ENCODE measurements at regions not wholly inside any gene's neighbourhood (a gene's known extent, or its start where the extent isn't known, plus 50 kb on each side); places are given as distances from the start of the nearest gene placed in this dataset.

DNA sequence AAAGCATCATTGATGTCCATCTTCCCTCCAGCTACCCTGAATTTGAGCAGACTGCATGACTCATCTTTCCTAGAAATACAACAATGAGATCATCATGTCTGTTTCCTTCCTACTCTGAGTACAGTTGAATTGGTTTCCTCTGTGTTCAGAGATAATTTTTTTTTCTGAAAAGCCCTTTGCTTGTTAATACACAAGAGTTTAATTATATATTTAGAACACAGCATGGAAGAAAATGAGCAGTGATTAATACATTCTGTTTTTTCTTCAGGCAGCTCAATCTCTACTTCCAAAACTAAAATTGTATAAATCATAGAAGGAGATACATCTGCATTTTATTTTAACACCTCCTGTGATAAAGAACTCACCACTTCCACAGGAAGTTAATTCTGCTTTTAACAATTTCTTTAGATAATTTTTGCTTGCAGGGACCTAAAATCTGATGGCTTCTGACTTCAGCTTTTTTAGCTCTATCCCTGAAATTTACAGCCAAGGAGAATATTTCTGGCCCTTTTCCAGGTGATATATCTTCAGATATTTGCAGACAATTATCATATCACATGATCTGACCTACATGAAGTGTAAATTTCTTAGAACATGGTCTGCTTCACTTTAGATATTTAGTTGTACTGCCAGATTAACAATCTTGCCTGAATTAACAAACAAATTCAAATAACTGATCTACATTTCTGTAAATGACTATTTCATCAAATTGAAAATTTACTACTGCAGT, 249.0 kb downstream of the TRIB2 start:
- peak; percentile 68 for DNase-seq (ENCODE audit: low read depth, low spot score)

DNA sequence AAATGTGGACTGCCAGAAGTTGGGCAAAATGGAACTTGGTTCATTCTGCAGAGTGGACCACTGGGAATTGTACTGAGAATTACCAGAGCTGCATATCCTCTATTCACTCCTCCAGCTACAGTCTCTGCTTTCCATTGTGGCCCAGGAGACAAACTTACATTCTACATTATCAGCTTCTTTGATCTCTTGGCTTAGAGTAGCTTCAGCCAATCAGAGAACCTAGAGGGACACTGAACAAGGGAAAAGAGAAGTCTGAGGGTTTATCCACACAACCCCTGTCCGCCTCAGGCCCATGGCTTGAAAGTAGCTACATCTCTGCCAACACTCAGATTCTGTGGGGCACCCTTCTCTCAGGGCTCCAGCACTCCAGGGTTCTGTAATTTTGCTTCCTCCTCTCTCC, 251.1 kb downstream of the TRIB2 start:
- DNase-seq (ENCODE audit: low read depth, low spot score) = no peak

DNA sequence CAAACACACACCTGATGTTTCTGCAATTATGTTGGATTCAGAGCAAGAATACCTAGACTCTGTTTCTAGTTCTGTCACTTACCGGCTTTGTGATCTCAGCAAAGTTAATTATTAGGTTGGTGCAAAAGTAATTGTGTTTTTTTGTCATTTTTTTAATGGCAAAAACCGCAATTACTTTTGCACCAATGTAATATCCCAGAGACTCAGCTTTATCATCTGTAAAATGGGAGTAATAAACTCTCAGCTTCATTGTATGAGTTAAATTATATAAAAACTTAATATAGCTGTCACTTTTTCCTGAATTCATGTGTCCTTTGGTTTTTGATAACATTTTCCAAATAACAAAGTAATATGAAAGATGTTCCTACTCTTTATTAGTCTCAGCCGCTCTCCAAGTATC, 251.7 kb downstream of the TRIB2 start:
- no peak for DNase-seq (ENCODE audit: low read depth, low spot score)

DNA sequence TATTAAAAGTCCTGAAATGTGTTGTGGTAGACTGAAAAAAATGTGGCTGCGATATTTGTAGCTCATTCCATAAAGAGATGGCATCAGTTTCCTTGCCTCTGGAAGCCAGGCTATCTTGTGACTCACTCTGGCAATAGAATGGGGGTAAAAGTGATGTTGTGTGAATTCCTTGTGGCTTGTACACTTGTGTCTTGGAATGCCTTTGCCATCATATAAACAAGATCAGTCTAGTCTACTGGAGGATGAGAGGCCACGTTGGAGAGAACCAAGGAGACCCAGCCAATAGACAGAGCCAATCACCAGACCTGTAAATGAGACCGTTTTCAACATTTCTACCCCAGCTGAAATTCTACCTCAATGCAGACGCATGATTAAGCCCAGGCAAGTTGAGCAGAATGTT, 254.1 kb downstream of the TRIB2 start:
- DNase-seq (ENCODE audit: low read depth, low spot score) = no peak

DNA sequence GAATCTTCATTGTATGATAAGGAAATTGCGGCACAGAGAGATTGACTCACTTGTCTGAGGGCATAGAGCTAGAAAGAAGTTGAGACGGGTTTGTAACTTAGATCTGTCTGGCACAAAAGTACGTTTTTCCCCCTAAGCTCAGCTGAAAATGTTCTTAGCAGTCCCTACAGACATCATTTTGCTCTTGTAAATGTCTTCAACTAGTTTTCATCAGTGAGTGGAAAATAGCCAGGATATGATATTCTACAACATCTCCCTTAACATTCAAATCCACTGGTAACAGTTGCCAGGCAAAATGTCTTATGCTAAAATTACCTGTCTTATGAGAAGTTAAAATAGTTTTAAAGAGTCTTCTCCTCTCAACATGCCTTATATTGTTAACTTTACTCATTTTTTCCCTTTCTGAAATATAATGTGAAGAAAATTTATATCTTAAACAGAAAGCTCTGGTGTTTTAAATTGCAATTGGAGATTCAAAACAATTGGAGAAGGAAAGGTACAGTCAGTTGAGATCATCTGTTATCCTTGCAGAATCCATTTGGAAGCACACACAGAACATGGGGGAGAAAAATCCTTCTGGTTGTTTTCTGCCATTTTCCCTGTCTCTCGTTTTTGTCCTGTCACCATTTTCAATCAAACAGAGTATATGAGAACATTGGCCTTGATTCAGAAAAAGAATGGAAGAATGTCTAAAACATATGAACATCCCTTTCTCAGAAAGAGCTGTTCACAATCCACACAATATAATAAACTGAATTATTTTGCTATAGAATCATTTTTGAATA, 255.0 kb downstream of the TRIB2 start:
- no peak for DNase-seq (ENCODE audit: low read depth, low spot score)

DNA sequence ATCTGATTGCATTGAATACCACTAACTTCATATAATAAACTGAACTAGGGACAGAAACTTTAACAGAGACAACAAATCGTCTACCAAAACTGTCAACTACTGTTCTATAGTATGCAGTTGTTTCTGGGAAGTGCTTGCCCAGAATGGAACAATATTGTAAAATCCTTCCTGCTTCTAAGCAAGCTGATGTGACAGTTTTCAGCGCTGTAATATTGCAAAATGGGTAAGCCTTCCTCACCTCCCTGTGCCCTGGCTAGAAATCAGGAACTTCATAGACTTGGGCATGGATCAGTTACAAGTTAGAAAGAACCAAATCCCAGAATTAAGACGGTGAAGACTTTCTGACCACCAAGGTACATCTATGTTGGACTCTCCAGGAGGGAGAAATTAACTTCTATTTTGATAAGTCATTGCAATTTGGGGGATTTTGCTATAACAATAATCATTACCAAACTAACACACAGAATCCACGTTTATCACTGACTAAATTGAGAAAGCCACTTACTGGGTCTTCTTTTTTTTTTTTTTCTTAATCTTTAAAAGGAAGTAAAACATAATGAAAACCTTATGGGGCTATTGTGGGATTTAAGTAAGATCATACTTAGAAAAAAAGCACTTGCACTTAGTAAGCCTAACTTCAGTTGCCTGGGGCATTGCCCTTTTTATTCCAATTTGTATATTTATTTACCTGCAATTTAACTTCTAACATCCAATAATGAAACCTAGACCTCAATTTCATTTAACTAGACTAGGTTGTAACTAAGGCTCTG, 261.5 kb downstream of the TRIB2 start:
- DNase-seq (ENCODE audit: low read depth, low spot score) = no peak

DNA sequence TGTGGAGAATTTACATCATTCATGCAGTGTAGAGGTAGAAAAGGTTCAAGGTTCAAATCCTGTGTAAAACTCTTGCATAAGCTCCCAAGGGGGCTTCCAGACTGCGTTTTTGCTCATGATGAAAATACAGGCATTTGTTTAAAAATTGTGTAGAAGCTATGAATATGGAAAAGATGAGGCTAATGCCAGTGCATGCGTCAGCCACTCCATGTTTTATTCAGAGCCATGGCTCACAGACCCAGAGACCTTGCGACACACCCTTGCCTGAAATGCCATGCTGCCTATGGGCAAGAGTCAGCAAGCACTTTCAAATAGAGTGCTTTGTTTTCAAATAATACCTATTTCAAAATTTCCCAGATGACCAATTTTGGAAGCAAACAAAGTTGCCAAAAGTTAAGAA, 262.3 kb downstream of the TRIB2 start:
- DNase-seq (ENCODE audit: low read depth, low spot score) = no peak

DNA sequence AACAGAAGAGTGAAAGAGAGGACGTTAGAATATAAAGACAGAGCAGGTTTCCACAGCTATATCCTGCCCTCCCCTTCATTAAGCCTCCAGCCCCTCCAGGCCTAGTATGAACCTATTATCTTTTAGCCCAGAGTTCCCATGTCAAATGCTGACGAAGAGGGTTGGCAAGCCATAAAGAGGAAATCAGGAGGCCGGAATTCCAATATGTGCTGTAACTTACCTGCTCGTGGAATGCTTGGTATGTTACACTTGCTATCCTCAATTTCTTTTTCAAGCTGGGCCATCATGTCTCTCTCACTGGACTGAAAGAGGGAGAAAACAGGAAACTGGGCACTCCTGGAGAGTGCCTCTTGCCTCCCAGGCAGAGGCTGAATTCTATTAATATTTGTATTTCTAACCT, 264.1 kb downstream of the TRIB2 start:
- peak; percentile 33 for DNase-seq (ENCODE audit: low read depth, low spot score)

DNA sequence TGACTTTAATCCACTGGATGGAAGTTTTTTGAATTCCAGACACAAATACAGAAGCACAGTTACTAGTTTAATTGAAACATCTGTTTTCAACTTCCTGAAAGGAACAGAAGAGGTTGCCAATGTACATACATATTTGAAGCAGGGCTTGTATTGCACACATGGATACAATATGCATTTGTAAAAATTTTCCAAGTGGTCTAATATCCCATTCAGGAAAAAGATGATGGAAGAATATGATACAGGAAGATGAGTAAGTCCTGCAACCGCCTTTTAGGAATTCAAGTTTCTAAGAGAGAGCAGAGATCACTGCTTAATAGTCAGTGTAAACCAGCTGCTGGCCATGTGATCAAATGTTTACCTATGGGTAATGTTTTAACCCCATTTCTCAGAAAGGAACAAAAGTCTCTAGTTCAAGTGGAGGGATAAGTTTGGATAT, 265.4 kb downstream of the TRIB2 start:
- DNase-seq (ENCODE audit: low read depth, low spot score) = peak; percentile 82

DNA sequence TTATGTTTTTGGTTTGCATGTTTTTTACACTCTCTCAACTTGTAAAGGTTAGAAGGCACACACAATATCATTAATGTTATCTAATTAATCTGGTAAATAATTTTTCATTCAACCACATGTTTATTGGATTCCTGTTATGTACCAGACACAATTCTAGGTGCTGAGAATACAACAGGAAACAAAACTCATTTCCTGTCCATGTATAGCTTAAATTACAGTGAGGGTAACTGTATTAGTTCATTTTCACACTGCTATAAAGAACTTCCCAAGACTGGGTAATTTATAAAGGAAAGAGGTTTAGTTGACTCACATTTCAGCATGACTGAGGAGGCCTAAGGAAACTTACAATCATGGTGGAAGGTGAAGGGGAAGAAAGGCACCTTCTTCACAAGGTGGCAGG, 270.5 kb downstream of the TRIB2 start:
- DNase-seq (ENCODE audit: low read depth, low spot score) = no peak

DNA sequence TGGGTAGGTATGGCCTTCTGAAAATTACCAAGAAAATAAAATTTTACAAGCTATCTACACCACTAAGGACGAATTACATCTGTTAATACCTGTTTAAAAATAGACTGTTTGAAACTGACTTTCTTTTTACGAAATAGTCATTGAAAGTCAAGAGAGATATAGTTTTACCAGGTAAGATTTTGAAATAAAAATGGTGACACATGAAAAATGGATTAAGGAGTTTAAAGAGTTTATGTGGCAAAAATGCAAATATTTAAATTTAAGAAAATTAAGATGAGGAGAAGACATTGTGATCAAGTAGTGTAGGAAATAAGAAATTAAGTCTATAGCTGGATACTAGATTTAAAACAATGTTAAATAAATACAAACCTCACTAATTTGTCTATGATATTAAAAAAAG, 271.5 kb downstream of the TRIB2 start:
- DNase-seq (ENCODE audit: low read depth, low spot score) = no peak

DNA sequence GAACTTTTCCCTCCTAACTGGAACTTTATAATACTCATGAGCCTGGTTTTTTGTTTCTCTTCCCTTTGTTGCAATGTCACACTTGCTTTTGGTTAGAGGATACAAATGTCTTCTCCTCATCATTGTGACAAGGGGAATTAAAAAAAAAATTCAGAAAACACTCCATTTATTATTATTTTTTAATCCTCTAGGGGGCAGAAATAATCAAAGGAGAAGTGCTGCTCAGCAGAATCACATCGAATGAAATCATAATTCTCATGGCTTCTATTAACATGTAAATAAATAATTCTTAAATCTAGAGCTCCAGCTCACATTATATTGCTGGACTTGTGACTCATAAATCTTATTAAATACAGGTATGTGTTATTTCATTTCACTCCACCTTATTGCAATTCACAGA, 273.8 kb downstream of the TRIB2 start:
- no peak for DNase-seq (ENCODE audit: low read depth, low spot score)

DNA sequence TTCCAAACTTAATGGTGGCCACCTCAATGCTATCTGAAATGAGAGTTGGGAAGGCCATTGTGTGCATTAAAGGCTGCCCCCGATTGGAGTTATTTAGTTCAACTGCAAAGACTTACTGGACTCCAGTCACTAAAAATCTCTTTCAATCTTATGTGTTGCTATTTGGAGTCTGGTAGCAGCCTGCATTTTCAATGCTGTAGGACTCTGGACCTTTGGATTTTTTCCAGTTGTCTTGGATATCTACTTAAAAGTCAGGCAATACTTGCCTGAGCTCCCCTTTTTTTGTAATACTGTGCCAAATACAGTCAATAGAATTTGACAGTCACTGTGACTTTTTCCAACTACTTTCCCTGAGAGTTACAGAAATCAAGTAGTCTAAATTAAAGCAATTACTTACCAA, 281.9 kb downstream of the TRIB2 start:
- no peak for DNase-seq (ENCODE audit: low read depth, low spot score)

DNA sequence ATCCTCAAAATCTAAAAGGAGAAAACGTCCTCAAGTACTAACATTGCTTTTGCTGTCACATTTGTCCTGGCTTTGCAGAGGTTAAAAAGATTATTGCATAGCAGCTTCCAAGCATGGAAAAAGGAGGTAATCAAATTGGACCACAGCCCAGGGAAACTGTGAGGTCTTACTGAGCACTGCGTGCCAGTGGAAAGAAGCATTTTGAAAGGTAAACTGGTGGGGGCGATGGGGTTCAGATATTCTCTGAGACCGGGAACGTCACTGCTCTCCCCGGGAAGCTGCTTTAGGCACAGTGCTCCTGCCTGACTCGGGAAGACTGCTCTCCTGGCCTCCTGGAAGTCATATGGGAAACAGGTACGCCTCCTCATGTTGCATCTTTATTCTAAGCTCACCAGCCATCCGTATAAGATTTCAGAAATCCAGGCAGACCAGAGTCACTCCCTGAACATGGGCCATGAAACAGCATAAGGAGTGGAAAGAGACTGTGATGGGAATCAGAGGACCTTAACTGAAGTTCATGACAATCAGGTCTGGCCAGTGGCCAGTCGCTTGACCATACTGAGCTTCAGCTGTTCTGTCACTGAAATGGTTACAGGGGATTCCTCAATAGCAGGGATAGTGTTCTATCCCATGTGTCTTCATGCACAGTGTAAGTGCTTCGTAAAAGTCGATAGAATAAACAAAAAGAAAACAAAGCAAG, 284.1 kb downstream of the TRIB2 start:
- peak; percentile 63 for DNase-seq (ENCODE audit: low read depth, low spot score)

DNA sequence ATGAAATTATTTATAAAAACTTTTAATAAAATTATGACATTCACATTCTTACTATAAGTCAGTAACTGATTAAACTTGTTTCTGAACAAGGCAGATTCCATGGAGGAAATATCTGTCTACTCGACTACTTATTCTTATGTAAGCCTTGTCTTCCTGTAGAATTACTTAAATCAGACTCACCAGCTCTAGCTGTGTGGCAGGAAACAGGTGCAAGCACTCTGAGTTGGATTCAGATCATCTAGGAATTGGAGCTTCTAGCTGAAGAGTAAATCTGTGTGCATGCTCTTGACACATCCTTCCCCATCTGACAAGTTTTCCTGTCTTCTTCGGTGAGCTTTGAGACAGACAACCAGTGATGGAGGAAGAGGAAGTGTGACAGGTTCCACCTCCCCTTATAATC, 284.7 kb downstream of the TRIB2 start:
- DNase-seq (ENCODE audit: low read depth, low spot score) = peak; percentile 63

DNA sequence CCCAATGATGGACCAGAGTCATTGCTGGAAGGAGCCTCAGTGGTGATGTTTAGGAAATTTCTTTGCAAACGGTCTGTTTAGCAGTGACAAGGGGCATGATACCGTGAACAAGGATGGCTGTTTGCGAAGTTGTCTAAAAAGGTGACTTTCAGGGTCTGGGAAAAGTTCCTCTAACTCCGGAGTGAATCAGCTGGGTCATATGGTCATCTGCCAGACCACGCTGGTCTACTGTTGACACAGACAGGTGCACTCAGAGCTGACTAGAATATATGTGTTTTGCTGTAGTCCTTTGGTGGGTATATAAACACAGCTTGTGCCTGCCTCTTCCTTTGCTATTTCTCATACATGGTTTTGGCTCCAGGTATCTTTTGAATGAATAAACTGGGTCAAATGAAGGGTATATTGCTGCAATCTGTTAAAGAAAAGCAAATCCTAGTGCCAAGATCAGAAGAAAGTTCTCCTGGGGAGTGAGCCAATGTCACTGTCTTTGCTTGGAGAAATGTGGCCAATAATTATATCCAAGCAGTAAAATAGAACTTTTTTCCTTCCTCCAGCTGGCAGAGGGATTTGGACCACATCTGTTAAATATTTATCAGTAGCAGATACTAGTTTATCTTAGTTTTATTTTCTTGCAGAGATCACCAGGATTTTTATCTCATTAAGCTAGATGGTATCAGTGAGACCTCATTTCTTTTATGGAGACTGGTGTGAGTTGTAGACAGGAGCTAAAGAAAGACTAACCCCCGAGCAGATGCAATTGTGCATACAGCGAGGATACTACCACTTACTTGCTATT, 286.0 kb downstream of the TRIB2 start:
- no peak for DNase-seq (ENCODE audit: low read depth, low spot score)

DNA sequence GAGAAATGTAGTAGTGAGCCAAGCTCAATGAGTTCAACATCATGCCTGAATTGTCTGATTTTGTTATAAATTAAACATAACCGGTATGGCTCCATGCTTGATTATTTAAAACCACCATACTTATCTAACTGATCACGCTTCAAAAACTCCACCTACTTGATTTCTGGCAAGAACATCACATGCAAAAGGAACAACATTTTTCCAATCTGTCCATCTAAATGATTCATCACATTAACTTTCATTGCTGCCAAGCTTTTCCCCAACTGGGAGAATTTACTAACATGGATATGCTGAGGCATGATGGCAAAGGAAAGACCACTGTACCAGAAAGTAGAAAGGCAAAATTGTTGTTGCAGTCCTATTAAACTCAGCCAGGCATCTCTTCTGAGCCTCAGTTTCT, 286.8 kb downstream of the TRIB2 start:
- no peak for DNase-seq (ENCODE audit: low read depth, low spot score)

DNA sequence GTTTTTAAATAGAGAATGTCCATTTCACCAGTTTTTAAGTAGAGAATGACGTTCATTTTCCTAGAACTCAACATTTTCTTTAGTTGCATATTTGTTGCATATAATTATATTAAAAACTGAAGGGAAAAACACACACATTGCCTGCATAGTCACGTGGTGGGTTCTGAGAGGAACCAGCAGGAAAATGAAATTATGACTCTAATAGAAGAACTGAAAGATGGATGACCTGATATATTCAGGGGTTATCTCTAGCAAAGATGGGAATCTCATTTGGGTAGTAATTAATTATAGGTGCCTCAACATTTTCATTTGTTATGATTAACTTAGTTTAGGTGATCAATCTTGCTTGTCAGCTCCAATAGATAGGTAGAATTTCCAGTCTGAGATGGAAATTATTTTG, 288.3 kb downstream of the TRIB2 start:
- DNase-seq (ENCODE audit: low read depth, low spot score) = no peak

DNA sequence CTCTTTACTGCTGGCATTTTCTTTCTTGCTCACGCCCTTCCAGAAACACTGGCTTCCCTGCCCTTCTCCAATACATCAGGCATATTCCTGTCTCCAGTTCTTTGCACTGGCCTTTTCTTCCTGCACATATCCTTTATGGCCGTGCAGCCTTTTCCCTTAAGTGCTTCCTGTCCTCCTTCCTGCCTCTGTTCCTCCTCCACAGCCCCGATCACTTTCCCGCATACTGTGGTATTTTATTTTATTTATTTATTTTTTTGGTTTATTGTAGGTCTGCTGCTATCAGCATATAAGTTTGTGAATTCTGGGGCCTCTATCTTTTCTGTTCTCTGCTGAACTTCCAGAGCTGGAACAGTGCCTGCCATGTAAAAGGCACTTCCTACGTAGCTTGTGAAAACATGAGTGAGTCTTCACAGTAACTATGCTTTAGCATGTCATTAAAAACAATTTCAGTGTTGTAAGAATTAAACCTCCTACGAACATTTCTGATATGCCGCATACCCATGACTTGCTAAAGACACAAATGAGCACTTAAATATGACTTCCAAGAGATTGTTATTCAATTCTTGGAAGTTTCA, 289.1 kb downstream of the TRIB2 start:
- no peak for DNase-seq (ENCODE audit: low read depth, low spot score)

DNA sequence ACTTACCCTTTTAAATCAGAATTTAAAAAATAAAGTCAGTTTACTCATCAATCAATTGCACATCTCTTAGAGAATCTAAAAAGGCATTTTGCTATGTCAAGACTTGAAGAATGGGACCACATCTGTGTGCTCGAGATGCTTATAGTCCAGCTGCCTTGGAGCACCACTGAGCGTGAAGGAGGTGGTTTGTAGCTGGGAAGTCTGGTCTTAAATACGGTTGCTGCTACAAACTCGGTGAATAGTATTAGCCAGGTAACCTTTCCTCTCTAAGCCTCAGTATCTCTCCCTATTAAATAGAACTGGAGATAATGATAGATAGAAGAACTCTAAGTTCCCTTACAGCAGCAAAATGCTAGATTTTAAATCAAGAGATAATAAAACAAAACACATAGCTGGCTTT, 289.7 kb downstream of the TRIB2 start:
- no peak for DNase-seq (ENCODE audit: low read depth, low spot score)

Data from pulmonary artery endothelial cell (primary cell).